Vagina (tissue), 2 donors: ENCODE measurements at regions not wholly inside any gene's neighbourhood (a gene's known extent, or its start where the extent isn't known, plus 50 kb on each side); places are given as distances from the start of the nearest gene placed in this dataset.

Experiments used
- DNase-seq, 2 donors: peaks; one replicate each; pipeline ENCODE4 v3.0.0-alpha.2; 2017; ENCODE audit errors: extremely low spot score in 2 of 2
- H3K27ac ChIP-seq: fragments of 200-600 bp; sonication (generic); one replicate; pipeline ENCODE4 v1.5.1; 2019
- H3K27me3 ChIP-seq: fragments of 200-600 bp; sonication (generic); one replicate; pipeline ENCODE4 v1.5.1; 2019
- H3K36me3 ChIP-seq, 2 donors: fragments of 200-600 bp; sonication (generic); one replicate each; pipeline ENCODE4 v1.5.1; 2017 to 2019
- H3K4me1 ChIP-seq: fragments of 200-600 bp; sonication (generic); one replicate; pipeline ENCODE4 v1.5.1; 2019
- H3K4me3 ChIP-seq, 2 donors: fragments of 200-600 bp; sonication (generic); 1 replicate in 1 of 2; 2 replicates in 1 of 2; pipeline ENCODE4 v1.5.1; 2016 to 2019
- H3K9me3 ChIP-seq: fragments of 200-600 bp; sonication (generic); one replicate; pipeline ENCODE4 v1.5.1; 2019
- POLR2A ChIP-seq, 2 donors: fragments of 450-650 bp; IDR thresholded peaks; one replicate each; pipeline ENCODE4 v1.6.1; 2017; ENCODE audit warnings: antibody characterized with exemption in 2 of 2, mild to moderate bottlenecking in 2 of 2, moderate library complexity in 2 of 2
- POLR2AphosphoS5 ChIP-seq, 2 donors: sonication (generic); formaldehyde crosslinking; IDR thresholded peaks; one replicate each; pipeline ENCODE4 v1.9.0; 2017; ENCODE audit warnings: antibody characterized with exemption in 2 of 2, mild to moderate bottlenecking in 2 of 2, low read depth in 1 of 2; ENCODE audit not compliant: insufficient read depth in 1 of 2
- intact Hi-C: fragments of 100-400 bp; cut with DNase I; formaldehyde crosslinking; loops from one replicate; pipeline ENCODE4 v1.15.1; 2023
- TF ChIP-seq, protein P1 (sequence below), 3 experiments: fragments of 450-650 bp in 2 of 3; fragments of 200-600 bp in 1 of 3; sonication (generic) in 1 of 3; IDR thresholded peaks; one replicate each; pipeline ENCODE4 v1.5.1; 2017 to 2019; ENCODE audit warnings: antibody characterized with exemption in 3 of 3, mild to moderate bottlenecking in 2 of 3, moderate library complexity in 2 of 3

GRCh38 chr6:44009425-44010321 is 117.6 kb downstream of the MRPL14 start:
- H3K4me3 ChIP-seq: no peak overlapping the region
- no peak for TF ChIP-seq POLR2AphosphoS5 (IDR thresholded peaks at IDR 0.05; ENCODE audit: insufficient read depth in 1 of 2, low read depth in 1 of 2)
- TF ChIP-seq, protein P1, sequence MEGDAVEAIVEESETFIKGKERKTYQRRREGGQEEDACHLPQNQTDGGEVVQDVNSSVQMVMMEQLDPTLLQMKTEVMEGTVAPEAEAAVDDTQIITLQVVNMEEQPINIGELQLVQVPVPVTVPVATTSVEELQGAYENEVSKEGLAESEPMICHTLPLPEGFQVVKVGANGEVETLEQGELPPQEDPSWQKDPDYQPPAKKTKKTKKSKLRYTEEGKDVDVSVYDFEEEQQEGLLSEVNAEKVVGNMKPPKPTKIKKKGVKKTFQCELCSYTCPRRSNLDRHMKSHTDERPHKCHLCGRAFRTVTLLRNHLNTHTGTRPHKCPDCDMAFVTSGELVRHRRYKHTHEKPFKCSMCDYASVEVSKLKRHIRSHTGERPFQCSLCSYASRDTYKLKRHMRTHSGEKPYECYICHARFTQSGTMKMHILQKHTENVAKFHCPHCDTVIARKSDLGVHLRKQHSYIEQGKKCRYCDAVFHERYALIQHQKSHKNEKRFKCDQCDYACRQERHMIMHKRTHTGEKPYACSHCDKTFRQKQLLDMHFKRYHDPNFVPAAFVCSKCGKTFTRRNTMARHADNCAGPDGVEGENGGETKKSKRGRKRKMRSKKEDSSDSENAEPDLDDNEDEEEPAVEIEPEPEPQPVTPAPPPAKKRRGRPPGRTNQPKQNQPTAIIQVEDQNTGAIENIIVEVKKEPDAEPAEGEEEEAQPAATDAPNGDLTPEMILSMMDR (IDR thresholded peaks at IDR 0.05): no peak
- no peak for TF ChIP-seq POLR2A (IDR thresholded peaks at IDR 0.05)
- no peak for DNase-seq
- no peaks in the 10 kb centered on the region for H3K36me3 ChIP-seq
- H3K9me3 ChIP-seq: no peaks in the 10 kb centered on the region
- no peaks in the 10 kb centered on the region for H3K27me3 ChIP-seq
- intact Hi-C loops: no loop called here
- H3K27ac ChIP-seq: no peak overlapping the region
- no peaks in the 10 kb centered on the region for H3K4me1 ChIP-seq

DNA sequence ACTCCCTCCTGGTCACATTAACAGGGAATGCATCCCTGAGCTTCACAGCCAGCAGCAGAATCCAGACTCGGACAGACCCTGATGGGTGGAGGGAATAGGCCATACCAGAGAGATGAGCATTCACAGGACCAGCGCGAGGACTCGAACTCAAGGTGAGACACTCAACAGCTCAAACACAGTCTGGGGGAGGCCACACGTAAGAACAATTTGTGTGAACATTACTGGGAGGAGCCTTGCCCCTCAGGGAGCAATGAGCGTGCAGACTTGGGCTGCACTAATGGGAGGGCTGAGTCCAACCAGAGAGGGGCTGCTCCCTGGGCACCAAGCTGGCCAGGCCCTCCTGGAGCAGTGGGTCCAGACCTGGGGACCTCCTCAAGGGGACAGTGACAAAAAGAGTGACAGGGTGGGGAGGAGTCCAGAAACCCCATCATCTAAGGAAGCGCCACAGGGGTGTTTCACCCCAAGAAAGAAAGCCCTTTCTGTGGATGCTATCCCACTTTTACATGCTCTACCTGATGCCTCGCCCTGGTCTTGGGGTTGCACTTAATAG is 118.4 kb downstream of the MRPL14 start:
- no peak for DNase-seq
- TF ChIP-seq, protein P1 (IDR thresholded peaks at IDR 0.05): no peak
- TF ChIP-seq POLR2A (IDR thresholded peaks at IDR 0.05): no peak
- no peak for TF ChIP-seq POLR2AphosphoS5 (IDR thresholded peaks at IDR 0.05; ENCODE audit: insufficient read depth in 1 of 2, low read depth in 1 of 2)
- Histone ChIP-seq H3K4me3 (no peak overlapping the region), H3K4me1 (no peaks in the 10 kb centered on the region), H3K27me3 (no peaks in the 10 kb centered on the region), H3K9me3 (no peaks in the 10 kb centered on the region), H3K27ac (no peak overlapping the region), H3K36me3 (no peaks in the 10 kb centered on the region)
- intact Hi-C loops: no loop called here

- Histone ChIP-seq H3K27me3 (no peaks in the 10 kb centered on the region), H3K4me1 (peaks cover 2% of the 10 kb centered on the region), H3K27ac (no peak overlapping the region), H3K9me3 (no peaks in the 10 kb centered on the region), H3K36me3 (no peaks in the 10 kb centered on the region), H3K4me3 (no peak overlapping the region)
- TF ChIP-seq POLR2AphosphoS5 (IDR thresholded peaks at IDR 0.05; ENCODE audit: insufficient read depth in 1 of 2, low read depth in 1 of 2): no peak
- no peak for TF ChIP-seq POLR2A (IDR thresholded peaks at IDR 0.05)
- TF ChIP-seq, protein P1 (IDR thresholded peaks at IDR 0.05): no peak
- DNase-seq: no peak
- intact Hi-C loops: no loop called here
Measured at GRCh38 chr6:44007818-44008621, 119.2 kb downstream of the MRPL14 start.

DNA sequence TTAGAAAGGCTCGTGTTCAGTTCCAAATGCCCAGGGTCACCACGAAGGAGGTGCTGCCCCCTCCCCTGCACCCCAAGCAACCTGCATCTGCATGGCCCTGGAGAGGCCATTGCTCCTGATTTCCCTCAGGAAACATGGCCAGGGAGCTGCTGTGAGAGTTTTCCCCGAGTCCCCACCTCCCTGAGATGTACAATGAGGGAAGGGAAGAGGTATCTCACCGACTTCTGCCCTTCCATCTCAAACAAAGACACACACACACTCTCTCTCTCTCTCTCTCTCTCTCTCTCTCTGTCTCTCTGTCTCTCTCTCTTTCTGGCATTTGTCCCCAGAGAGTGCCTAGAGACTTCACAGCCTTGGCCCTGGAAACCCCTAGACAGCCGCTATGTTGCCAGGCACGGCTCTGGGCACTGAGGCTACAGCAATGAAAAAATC is 120.4 kb downstream of the MRPL14 start:
- no peak for DNase-seq
- intact Hi-C loops: no loop called here
- peaks cover 14% of the 10 kb centered on the region for H3K4me1 ChIP-seq
- no peak overlapping the region for H3K4me3 ChIP-seq
- no peaks in the 10 kb centered on the region for H3K27me3 ChIP-seq
- TF ChIP-seq, protein P1 (IDR thresholded peaks at IDR 0.05): no peak
- no peak for TF ChIP-seq POLR2A (IDR thresholded peaks at IDR 0.05)
- TF ChIP-seq POLR2AphosphoS5 (IDR thresholded peaks at IDR 0.05; ENCODE audit: insufficient read depth in 1 of 2, low read depth in 1 of 2): no peak
- H3K9me3 ChIP-seq: no peaks in the 10 kb centered on the region
- H3K27ac ChIP-seq: no peak overlapping the region
- no peaks in the 10 kb centered on the region for H3K36me3 ChIP-seq
